Fibroblast of mammary gland (primary cell): ENCODE measurements at regions not wholly inside any gene's neighbourhood (a gene's known extent, or its start where the extent isn't known, plus 50 kb on each side); places are given as distances from the start of the nearest gene placed in this dataset.

ENCODE experiments used
- DNase-seq: peaks from one replicate; pipeline ENCODE4 v3.0.0-alpha.2; 2010; ENCODE audit warnings: low read depth
- H3K4me3 ChIP-seq: 2 replicates; pipeline ENCODE4 v1.5.1; 2011; ENCODE audit warnings: low read depth, mild to moderate bottlenecking, low read length, moderate library complexity; ENCODE audit not compliant: control insufficient read depth
- TF ChIP-seq, protein P1 (sequence below): conservative IDR thresholded peaks from 2 replicates; pipeline ENCODE4 v1.5.1; 2011; ENCODE audit warnings: low read depth, low read length, inconsistent platforms; ENCODE audit not compliant: control insufficient read depth, insufficient read depth

DNA sequence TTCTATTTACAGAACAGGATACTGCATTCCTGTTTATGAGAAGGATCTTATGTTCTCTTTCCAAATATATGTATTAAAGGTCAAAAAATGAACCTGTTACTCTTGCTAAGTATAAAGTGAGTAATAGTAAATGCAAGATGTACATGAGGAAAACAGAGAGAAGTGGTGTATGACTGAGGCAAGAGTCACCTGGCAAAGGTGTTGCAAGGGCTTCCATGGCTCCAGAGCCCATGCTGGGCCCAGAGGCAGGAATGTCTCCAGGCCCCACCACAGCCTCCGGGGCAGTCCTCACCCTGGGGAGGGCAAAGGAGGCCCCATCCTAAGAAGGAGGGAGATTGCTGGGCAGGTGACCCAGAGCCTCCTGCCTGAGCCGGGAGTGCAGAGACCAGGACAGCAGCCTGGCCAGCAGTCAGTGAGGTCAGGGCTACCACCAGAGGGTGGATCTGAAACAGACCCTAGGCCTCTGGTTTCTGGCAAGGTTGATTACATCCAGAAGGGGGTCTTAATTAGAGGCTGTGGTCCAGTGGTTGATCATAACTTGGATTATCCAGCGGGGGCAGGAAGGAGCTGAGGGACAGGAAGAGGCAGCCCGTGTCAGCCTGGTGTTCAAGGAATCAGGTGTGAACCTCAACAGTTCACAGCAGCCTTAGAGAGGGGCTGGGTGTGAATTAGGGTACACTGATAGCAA, 57.3 kb upstream of the CPLX2 start:
- no peak for DNase-seq
- H3K4me3 ChIP-seq: no peak overlapping the region
- TF ChIP-seq, protein P1, sequence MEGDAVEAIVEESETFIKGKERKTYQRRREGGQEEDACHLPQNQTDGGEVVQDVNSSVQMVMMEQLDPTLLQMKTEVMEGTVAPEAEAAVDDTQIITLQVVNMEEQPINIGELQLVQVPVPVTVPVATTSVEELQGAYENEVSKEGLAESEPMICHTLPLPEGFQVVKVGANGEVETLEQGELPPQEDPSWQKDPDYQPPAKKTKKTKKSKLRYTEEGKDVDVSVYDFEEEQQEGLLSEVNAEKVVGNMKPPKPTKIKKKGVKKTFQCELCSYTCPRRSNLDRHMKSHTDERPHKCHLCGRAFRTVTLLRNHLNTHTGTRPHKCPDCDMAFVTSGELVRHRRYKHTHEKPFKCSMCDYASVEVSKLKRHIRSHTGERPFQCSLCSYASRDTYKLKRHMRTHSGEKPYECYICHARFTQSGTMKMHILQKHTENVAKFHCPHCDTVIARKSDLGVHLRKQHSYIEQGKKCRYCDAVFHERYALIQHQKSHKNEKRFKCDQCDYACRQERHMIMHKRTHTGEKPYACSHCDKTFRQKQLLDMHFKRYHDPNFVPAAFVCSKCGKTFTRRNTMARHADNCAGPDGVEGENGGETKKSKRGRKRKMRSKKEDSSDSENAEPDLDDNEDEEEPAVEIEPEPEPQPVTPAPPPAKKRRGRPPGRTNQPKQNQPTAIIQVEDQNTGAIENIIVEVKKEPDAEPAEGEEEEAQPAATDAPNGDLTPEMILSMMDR: no peak

DNA sequence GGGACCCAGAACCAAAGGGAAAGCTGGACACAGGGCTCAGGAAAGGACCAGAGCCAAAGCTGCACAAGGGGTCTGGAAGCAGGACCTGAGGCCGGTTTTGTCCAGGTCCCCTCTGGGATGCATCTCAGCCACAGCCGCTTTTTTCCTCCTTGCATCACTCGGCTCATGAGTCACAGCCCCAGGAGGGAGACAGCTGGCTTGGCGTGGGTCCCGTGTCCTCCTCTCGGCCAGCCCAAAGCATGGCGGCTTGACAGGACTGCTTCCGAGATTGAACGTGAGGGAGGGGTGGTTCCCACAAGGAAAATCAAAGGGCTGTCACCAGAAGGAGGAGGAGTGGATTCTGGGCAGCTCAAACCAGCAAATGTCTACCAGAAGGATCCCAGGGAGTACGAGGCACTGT, 56.7 kb upstream of the CPLX2 start:
- DNase-seq: peak; percentile 75
- H3K4me3 ChIP-seq: no peak overlapping the region
- TF ChIP-seq, protein P1: no peak

DNA sequence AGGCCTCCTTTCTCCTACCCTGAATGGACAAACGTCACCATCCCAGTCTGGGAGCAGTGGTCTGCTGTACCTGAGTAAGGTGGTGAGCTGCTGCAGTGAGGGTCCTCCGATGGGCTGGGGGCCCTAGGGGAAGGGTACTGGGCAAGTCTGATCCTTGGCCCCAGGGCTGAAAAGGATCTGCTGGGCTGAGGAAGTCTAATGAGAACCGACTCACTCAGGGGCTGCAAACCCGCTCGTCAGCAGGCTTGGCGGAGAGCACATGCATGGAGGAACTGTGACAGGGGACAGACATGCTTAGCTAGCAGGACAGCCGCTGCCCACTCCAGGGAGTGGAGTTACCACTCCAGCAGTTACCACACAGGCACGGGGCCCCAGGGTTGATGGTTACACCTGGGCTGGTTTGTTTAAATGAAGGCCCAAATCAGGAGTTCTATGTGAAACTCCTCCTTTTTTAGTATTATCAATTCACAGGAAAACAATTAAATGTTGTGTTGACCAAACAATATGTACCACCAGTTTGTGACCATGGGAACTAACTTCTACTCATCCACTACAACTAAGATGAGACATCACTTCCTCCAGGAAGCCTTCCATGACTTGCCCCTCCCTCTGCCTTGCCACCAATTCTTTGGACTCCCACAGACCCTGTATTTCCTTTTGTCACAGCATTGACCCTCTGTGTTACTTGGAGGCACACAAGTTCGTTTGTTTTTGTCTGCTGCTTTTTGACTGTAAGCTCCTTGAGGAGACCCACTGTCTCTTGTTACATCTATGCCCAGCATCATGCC, 56.1 kb upstream of the CPLX2 start:
- TF ChIP-seq, protein P1: no peak
- H3K4me3 ChIP-seq: no peak overlapping the region
- no peak for DNase-seq

DNA sequence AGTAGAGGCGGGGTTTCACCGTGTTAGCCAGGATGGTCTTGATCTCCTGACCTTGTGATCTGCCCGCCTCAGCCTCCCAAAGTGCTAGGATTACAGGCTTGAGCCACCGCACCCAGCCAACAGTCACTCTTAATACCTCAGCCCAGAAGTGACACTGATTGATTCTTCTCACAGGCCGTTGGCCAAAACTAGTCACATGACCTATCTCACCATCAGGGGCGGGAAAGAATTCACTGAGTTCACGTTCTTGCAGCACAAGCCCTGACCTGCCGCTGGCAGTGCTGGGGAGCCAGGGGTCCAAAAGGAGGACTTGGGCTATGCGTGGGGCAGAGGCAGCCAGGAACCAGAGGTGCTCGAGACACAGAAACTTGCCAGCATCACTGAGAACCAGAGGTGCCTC, 55.0 kb upstream of the CPLX2 start:
- no peak overlapping the region for H3K4me3 ChIP-seq
- DNase-seq: no peak
- TF ChIP-seq, protein P1: no peak

DNA sequence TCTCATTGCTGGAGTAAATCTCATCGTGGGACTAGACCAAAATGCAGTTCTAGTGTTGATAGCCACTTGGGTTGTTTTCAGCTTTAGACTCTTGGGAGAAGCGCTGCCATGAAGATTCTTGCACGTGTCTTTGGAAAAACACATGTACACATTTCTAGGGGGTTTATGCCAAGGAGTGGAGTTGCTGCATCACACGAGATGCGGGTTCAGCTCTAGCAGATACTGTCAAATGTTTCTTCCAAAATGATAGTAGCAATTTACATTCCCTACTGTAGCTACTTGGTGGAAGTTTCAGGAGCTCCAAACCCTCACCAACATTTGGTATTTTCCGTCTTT, 52.3 kb upstream of the CPLX2 start:
- H3K4me3 ChIP-seq: no peak overlapping the region
- DNase-seq: no peak
- TF ChIP-seq, protein P1: no peak

DNA sequence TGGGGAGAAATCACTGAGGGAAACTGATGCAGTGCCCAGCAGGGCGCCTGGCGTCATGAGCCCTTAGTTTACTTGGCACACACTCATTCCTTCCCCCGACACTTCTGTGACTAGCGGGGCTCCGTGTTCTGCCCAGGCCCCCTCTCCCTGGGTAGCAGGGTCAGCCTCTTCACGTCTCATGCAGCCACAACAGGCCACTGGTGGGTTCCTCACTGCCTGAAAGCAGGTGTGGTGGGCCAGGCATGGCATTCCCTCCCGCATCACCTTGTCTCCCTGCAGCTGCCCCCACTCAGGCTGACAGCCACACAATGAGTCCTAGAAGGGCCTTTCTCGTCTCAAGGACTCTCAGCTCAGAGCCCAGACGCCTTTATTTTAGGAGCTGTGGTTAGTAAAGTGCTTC, 51.1 kb upstream of the CPLX2 start:
- TF ChIP-seq, protein P1: no peak
- H3K4me3 ChIP-seq: no peak overlapping the region
- DNase-seq: no peak
